ENCODE measurements at regions not wholly inside any gene's neighbourhood (a gene's known extent, or its start where the extent isn't known, plus 50 kb on each side); places are given as distances from the start of the nearest gene placed in this dataset.

DNA sequence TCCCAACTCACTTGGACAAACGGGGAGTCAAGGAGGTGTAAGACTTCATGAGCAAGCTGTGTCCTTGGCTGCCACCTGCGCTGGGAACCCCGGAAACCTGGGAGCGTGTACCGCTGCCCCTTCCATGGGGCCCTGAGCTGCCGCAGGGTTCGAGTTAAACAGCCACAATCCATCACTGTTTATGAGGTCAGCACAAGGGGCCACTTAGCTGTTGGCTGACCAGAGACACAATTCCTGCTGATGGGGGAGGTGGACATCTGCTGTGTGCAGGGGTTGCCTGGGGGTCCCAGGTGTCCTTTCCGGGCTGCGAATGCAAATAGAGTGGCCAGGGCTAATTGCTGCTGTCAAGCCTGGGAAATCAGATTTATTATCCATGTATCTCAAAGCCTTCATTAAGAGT, 549.3 kb downstream of the BRD1 start:
- Histone ChIP-seq H3K4me3 (ENCODE audit: low read depth, low read length) (no peak overlapping the region), H3K36me3 (ENCODE audit: control insufficient read depth, insufficient read depth, low read length) (no peaks in the 10 kb centered on the region), H3K27me3 (ENCODE audit: control insufficient read depth, insufficient read depth, low read length) (no peaks in the 10 kb centered on the region)
- DNase-seq (ENCODE audit: low read depth): no peak
- ChIA-PET CTCF (no interaction called here), POLR2A (no interaction called here)
- TF ChIP-seq, protein P1, sequence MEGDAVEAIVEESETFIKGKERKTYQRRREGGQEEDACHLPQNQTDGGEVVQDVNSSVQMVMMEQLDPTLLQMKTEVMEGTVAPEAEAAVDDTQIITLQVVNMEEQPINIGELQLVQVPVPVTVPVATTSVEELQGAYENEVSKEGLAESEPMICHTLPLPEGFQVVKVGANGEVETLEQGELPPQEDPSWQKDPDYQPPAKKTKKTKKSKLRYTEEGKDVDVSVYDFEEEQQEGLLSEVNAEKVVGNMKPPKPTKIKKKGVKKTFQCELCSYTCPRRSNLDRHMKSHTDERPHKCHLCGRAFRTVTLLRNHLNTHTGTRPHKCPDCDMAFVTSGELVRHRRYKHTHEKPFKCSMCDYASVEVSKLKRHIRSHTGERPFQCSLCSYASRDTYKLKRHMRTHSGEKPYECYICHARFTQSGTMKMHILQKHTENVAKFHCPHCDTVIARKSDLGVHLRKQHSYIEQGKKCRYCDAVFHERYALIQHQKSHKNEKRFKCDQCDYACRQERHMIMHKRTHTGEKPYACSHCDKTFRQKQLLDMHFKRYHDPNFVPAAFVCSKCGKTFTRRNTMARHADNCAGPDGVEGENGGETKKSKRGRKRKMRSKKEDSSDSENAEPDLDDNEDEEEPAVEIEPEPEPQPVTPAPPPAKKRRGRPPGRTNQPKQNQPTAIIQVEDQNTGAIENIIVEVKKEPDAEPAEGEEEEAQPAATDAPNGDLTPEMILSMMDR (IDR thresholded peaks at IDR 0.05; ENCODE audit: insufficient read depth, low read depth, low read length): no peak

DNA sequence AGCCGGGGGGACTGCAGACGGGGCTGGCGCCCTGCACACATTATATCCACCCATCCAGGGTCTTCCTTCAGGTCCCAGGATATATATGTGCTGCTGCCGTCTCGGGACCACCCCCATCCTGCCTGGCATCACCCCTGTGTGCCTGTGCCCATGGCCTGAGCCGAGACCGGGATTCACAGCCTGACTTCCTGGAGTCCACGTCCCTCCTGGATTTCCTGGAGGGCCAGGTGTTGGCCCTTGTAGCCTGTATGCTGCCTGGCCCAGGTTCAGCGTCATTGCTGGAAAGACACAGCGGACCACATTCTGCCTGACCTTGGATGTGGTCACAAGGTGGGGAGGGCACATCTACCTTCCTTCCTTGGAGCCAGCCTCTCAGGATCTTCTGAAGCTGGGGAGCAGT, 551.1 kb downstream of the BRD1 start:
- Histone ChIP-seq H3K4me3 (ENCODE audit: low read depth, low read length) (no peak overlapping the region), H3K27me3 (ENCODE audit: control insufficient read depth, insufficient read depth, low read length) (no peaks in the 10 kb centered on the region), H3K36me3 (ENCODE audit: control insufficient read depth, insufficient read depth, low read length) (no peaks in the 10 kb centered on the region)
- POLR2A ChIA-PET: no interaction called here
- DNase-seq (ENCODE audit: low read depth): no peak
- TF ChIP-seq, protein P1 (IDR thresholded peaks at IDR 0.05; ENCODE audit: insufficient read depth, low read depth, low read length): no peak
- CTCF ChIA-PET: no interaction called here

GRCh38 chr22:49274754-49275380, 552.8 kb downstream of the BRD1 start:
- TF ChIP-seq, protein P1 (IDR thresholded peaks at IDR 0.05; ENCODE audit: insufficient read depth, low read depth, low read length): no peak
- no peak for DNase-seq (ENCODE audit: low read depth)
- POLR2A ChIA-PET: no interaction called here
- H3K27me3 ChIP-seq (ENCODE audit: control insufficient read depth, insufficient read depth, low read length): no peaks in the 10 kb centered on the region
- no peaks in the 10 kb centered on the region for H3K36me3 ChIP-seq (ENCODE audit: control insufficient read depth, insufficient read depth, low read length)
- CTCF ChIA-PET: interaction anchor here (0.6 kb wide), 1 partner anchor 463 kb away, joined by 3 read pairs; no protein-coding TSS in a partner anchor
- no peak overlapping the region for H3K4me3 ChIP-seq (ENCODE audit: low read depth, low read length)

DNA sequence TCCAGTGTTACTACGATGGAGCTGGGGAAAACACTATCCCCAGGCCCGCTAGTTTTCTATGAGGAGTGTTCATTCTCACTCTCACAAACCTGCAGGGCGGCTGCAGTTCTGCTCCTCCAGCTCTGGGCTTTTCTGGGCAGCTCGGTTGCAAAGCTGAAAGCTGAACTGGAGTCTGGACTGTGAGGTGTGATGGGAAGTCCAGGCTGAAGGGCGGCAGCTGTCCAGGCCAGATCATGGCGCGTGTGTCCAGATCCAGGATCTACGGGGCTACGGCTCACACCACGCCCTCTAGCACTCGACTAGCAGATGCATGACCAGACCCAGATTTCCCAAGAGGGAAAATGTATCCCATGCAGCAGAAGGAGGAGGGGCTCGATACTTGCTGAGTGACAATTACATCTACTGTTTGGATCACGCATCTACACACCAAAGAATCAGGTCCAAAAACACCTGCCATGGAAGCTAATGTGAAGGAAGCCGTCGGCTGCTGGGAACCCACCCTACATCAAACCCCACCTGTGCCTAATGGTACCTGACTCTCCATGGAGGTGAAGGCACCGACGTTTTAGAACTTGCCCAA, 555.0 kb downstream of the BRD1 start:
- TF ChIP-seq, protein P1 (IDR thresholded peaks at IDR 0.05; ENCODE audit: insufficient read depth, low read depth, low read length): no peak
- ChIA-PET POLR2A (no interaction called here), CTCF (no interaction called here)
- no peaks in the 10 kb centered on the region for H3K27me3 ChIP-seq (ENCODE audit: control insufficient read depth, insufficient read depth, low read length)
- DNase-seq (ENCODE audit: low read depth): no peak
- no peaks in the 10 kb centered on the region for H3K36me3 ChIP-seq (ENCODE audit: control insufficient read depth, insufficient read depth, low read length)
- no peak overlapping the region for H3K4me3 ChIP-seq (ENCODE audit: low read depth, low read length)

- Histone ChIP-seq H3K36me3 (ENCODE audit: control insufficient read depth, insufficient read depth, low read length) (no peaks in the 10 kb centered on the region), H3K27me3 (ENCODE audit: control insufficient read depth, insufficient read depth, low read length) (no peaks in the 10 kb centered on the region), H3K4me3 (ENCODE audit: low read depth, low read length) (no peak overlapping the region)
- DNase-seq (ENCODE audit: low read depth): no peak
- POLR2A ChIA-PET: no interaction called here
- CTCF ChIA-PET: no interaction called here
- TF ChIP-seq, protein P1 (IDR thresholded peaks at IDR 0.05; ENCODE audit: insufficient read depth, low read depth, low read length): no peak
Observed at GRCh38 chr22:49271831-49272230, 555.8 kb downstream of the BRD1 start.

All from BJ (cell line).